Activated T-helper 2 cell treated with anti-CD3 and anti-CD28 coated beads, Interferon-gamma antibody, Interleukin-2, Interleukin-4, amounts not matched to agents 10 μg/mL and 5 μg/mL and 100 μg/mL, durations not matched to agents 14 hours and 24 hours and 36 hours (primary cell): ENCODE measurements at regions not wholly inside any gene's neighbourhood (a gene's known extent, or its start where the extent isn't known, plus 50 kb on each side); places are given as distances from the start of the nearest gene placed in this dataset.
"Not testable (repeated sequence)": the region's sequence is repeated elsewhere in the genome, so short reads cannot be mapped to it uniquely, and the experiment has no call there.

Experiments
- DNase-seq: peaks from one replicate; pipeline ENCODE4 v3.0.0; 2021; ENCODE audit warnings: low spot score
- H3K27ac Mint-ChIP-seq: one replicate; pipeline ENCODE4 v1.8.0; 2021; ENCODE audit warnings: mixed read lengths
- H3K27me3 Mint-ChIP-seq: one replicate; pipeline ENCODE4 v1.8.0; 2021; ENCODE audit warnings: low read depth, mixed read lengths
- H3K36me3 Mint-ChIP-seq: one replicate; pipeline ENCODE4 v1.8.0; 2021; ENCODE audit warnings: low read depth, mixed read lengths
- H3K4me1 Mint-ChIP-seq: one replicate; pipeline ENCODE4 v1.8.0; 2021; ENCODE audit warnings: low read depth, mixed read lengths
- H3K4me3 Mint-ChIP-seq: one replicate; pipeline ENCODE4 v1.8.0; 2021; ENCODE audit warnings: low read depth, mild to moderate bottlenecking, moderate library complexity, mixed read lengths
- H3K9me3 Mint-ChIP-seq: one replicate; pipeline ENCODE4 v1.8.0; 2021; ENCODE audit warnings: mixed read lengths
- intact Hi-C: fragments of 100-400 bp; cut with micrococcal nuclease; formaldehyde crosslinking; loops from one replicate; pipeline ENCODE4 v1.15.1; 2023

DNA sequence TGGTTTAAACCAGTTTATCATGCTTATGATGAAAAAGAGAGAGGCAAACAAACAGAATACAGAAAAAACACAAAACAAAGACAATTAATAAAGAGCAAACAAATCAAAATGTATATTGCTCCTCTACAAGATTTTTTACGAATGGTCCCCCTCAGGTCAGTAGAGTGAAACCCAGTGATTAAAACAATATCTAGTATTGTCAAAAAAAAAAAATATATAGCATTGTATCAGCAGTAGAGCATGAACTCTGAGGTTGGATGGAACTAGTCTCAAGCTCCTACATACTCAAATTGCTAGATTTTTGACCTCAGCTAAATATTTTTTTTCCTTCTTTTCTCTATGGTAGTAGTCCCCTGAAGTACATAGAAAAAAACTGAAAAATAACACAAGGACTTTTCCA lies 290.3 kb upstream of the LUZP2 start:
- no peak overlapping the region for H3K27ac Mint-ChIP-seq
- intact Hi-C loops = no loop called here
- DNase-seq = no peak
- H3K9me3 Mint-ChIP-seq = peaks cover 18% of the 10 kb centered on the region
- H3K4me3 Mint-ChIP-seq = no peak overlapping the region
- no peaks in the 10 kb centered on the region for H3K36me3 Mint-ChIP-seq
- no peaks in the 10 kb centered on the region for H3K27me3 Mint-ChIP-seq
- H3K4me1 Mint-ChIP-seq = no peaks in the 10 kb centered on the region

DNA sequence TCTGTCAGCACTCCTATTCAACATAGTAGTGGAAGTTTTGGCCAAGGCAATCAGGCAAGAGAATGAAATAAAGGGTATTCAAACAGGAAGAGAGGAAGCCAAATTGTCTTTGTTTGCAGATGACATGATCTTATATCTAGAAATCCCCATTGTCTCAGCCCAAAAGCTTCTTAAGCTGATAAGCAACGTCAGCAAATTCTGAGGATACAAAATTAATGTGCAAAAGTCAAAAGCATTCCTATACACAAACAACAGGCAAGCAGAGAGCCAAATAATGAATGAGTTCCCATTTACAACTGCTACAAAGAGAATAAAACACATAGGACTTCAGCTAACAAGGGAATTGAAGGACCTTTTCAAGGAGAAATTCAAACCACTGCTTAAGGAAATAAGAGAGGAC lies 280.4 kb upstream of the LUZP2 start:
- Mint-ChIP-seq H3K9me3 (peaks cover 34% of the 10 kb centered on the region), H3K4me1 (no peaks in the 10 kb centered on the region), H3K27ac (no peak overlapping the region), H3K36me3 (no peaks in the 10 kb centered on the region), H3K4me3 (no peak overlapping the region), H3K27me3 (no peaks in the 10 kb centered on the region)
- intact Hi-C loops = no loop called here
- DNase-seq = no peak

DNA sequence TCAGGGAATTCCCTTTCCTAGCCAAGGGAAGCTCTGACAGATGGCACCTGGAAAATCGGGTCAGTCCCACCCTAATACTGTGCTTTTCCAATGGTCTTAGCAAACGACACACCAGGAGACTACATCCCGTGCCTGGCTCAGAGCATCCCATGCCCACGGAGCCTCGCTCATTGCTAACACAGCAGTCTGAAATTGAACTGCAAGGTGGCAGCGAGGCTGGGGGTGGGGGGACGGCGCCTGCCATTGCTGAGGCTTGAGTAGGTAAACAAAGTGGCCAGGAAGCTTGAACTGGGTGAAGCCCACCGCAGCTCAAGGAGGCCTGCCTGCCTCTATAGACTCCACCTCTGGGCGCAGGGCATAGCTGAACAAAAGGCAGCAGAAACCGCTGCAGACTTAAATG lies 279.5 kb upstream of the LUZP2 start:
- H3K27me3 Mint-ChIP-seq, DNase-seq, H3K4me3 Mint-ChIP-seq, H3K4me1 Mint-ChIP-seq, H3K27ac Mint-ChIP-seq, H3K36me3 Mint-ChIP-seq, intact Hi-C loops: not testable (repeated sequence)
- H3K9me3 Mint-ChIP-seq = peaks cover 31% of the 10 kb centered on the region

DNA sequence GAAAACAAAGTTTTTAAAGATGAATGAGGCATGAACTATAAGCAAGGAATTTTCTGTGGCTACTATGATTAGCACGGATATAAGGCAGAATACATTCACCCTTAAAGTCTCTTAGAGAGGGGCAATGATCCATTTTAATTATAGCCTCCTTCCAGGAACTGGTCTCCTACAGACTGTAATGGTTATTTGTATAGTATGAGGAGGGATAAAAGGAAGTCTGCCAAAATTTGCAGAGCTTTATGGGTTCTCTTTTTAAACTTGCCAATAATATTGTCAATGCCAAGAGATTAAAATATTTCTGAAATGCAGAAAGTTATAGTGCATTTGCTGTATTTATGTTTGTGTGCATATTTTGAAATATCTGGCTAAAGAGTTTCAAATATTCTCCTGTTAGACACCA lies 271.4 kb upstream of the LUZP2 start:
- H3K27me3 Mint-ChIP-seq = no peaks in the 10 kb centered on the region
- no peak overlapping the region for H3K27ac Mint-ChIP-seq
- no peaks in the 10 kb centered on the region for H3K4me1 Mint-ChIP-seq
- peaks cover 20% of the 10 kb centered on the region for H3K9me3 Mint-ChIP-seq
- intact Hi-C loops = no loop called here
- H3K36me3 Mint-ChIP-seq = no peaks in the 10 kb centered on the region
- no peak for DNase-seq
- H3K4me3 Mint-ChIP-seq = no peak overlapping the region

DNA sequence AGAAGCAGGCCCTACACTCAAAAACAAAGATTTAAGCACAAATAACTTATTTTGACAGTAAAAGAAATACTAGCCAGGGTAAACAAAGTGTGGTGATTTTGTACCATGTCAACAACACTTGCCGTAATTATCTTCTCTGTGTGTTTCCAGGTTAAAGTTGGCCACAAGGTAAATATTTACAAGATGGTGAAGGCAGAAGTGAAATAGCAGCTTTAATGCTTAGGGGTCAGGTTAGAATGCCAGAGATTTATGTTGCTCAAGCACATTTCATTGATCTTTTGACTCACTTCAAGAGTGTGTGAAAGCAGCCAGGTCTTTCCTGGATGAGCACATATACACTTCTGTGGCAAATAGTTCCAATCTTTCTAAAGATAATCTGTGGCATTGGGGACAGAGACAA lies 270.2 kb upstream of the LUZP2 start:
- no peak overlapping the region for H3K27ac Mint-ChIP-seq
- DNase-seq = no peak
- H3K36me3 Mint-ChIP-seq = no peaks in the 10 kb centered on the region
- intact Hi-C loops = no loop called here
- H3K27me3 Mint-ChIP-seq = no peaks in the 10 kb centered on the region
- no peaks in the 10 kb centered on the region for H3K4me1 Mint-ChIP-seq
- H3K9me3 Mint-ChIP-seq = peaks cover 16% of the 10 kb centered on the region
- no peak overlapping the region for H3K4me3 Mint-ChIP-seq

DNA sequence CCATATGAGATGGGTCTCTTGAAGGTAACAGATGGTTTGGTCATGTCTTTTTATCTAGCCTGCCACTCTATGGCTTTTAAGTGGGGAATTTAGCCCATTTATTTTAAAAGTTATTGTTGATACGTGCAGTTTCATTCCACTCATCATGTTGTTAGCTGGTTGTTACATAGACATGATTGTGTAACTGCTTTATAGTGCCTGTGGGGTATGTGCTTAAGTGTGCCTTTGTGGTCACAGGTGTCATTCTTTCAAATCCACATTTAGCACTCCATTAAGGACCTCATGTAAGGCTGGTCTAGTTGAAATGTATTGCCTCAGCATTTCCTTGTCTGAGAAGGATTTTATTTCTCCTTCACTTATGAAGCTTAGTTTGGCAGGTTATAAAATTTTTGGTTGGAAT lies 263.8 kb upstream of the LUZP2 start:
- Mint-ChIP-seq H3K27ac (no peak overlapping the region), H3K4me1 (no peaks in the 10 kb centered on the region), H3K4me3 (no peak overlapping the region), H3K27me3 (no peaks in the 10 kb centered on the region), H3K9me3 (peaks cover 14% of the 10 kb centered on the region), H3K36me3 (no peaks in the 10 kb centered on the region)
- DNase-seq = no peak
- intact Hi-C loops = no loop called here

DNA sequence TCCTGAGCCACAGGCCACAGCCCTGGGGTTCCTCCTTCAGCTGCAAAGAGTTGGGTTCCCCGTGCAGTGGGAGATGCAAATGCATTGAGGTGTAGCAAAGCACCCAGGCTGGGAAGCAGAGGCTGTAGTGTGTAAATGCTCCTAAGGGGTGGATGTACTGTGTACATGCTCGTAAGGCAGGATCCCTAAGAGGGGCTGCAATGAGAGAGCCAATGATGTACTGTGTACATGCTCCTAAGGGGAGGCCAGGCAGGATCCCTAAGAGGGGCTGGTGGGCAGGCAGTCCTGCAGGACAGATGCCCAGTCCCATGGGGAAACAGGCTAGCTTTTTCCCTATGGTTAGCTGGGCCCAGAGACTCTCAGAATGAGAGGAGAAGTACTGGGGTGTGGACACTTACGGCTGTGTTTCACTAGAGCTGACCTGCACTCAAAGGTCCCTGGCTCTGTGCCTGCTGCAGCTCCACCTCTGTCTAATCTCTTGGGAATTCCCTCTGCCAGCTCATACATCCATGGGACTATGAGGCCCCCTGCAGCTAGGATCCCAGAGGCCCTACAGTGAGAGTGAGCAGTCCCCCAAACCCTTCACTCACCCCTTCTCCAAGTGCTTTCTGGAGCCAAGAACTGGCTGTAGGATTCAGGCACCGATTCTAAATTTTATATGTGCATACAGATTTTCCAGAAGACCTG lies 261.9 kb upstream of the LUZP2 start:
- H3K27ac Mint-ChIP-seq = no peak overlapping the region
- H3K9me3 Mint-ChIP-seq = peaks cover 14% of the 10 kb centered on the region
- intact Hi-C loops = no loop called here
- H3K27me3 Mint-ChIP-seq = no peaks in the 10 kb centered on the region
- H3K36me3 Mint-ChIP-seq = no peaks in the 10 kb centered on the region
- DNase-seq = no peak
- H3K4me3 Mint-ChIP-seq = no peak overlapping the region
- H3K4me1 Mint-ChIP-seq = no peaks in the 10 kb centered on the region

DNA sequence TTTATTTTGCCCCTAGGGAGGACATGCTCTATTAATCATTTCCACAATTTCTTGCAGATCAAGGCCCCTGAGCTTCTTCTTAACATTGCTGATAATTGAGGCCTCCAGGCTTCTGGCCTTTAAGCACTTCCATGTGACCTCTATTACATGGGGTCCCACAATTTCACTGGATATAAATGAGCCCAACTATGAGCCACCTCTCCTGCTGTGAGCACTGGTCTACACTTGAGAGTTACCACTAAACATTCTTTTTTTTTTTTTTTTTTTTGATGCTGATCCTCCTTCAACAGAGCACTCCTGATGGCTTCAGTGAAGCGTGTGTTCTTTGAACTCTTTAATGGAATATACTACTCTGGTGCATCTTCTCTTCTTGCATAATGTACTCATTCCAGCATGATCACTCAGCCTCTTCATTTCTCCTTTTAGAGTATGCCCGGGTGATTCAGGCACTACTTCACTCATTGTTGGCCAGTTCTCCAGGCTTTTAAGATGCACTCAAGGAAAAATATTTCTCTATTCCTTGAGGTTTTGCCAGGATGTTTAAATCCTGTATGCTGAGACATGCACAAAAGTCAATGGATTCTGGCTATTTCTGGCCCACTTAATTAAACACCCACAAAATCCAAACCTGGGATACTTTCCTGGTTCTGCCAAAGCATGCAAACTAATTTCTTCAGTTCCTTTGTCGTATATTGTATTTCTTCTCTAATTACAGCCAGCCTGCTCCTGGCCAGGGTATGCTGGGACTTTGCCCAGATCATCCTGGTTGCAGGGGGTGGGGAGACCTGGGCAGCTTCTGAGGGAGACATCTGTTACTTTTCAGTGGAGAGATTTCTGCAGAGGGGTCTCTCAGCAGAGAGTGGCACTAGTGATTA lies 257.8 kb upstream of the LUZP2 start:
- Mint-ChIP-seq H3K27ac (no peak overlapping the region), H3K27me3 (no peaks in the 10 kb centered on the region), H3K4me1 (no peaks in the 10 kb centered on the region), H3K36me3 (no peaks in the 10 kb centered on the region), H3K9me3 (peaks cover 21% of the 10 kb centered on the region), H3K4me3 (no peak overlapping the region)
- intact Hi-C loops = no loop called here
- DNase-seq = no peak

DNA sequence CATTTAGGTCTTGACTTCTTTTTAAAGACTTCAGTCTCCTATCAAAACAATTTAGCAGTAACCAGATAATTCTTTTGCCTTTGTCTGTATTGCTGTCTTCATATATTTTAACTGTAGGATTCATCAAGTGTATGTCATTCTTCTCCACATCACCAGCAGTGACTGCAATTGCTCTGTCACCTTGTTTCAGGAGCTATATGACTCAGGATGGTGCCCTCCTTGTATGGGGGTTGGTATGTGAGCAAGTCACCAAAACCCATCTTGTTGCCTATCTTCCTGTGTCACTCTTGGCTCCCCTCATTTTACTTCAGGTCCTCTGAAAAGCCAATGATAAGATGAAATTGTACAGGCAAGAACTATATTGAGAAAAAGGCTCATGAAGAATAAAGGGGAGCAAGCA lies 256.9 kb upstream of the LUZP2 start:
- no peaks in the 10 kb centered on the region for H3K27me3 Mint-ChIP-seq

DNA sequence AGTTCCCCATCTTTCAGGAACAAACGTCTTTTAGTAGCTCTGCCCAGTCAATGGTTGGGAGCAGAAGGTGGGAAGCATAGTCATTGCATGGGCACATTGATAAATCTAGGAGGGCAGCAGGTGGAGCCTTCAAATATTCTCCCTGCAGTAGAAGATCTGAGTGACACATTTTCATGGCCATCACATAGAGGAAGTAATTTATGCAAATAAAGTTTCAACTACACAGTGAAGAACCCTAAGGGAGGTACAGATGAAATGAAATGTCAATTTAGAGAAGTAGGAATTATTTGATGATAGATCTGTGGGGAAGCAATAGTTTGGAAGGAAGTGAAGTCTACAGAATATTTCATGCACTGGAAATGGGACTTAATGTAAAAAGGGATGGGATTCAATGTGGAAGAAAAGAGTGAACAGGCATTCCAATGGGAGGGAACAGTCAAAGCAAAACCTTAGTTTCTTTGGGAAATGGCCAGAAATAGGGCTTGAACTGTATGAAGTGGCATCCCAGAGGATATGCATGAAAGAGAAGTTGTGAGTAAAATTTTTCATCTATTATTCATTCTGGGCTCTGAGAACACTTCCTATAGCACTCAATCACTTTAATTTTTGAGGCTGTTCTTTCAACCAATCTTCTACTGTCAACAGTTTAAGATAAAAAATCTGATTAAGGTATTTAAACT lies 256.2 kb upstream of the LUZP2 start:
- H3K27ac Mint-ChIP-seq = no peak overlapping the region
- H3K4me1 Mint-ChIP-seq = no peaks in the 10 kb centered on the region
- H3K27me3 Mint-ChIP-seq = no peaks in the 10 kb centered on the region
- H3K9me3 Mint-ChIP-seq = peaks cover 21% of the 10 kb centered on the region
- DNase-seq = no peak
- no peak overlapping the region for H3K4me3 Mint-ChIP-seq
- intact Hi-C loops = no loop called here
- no peaks in the 10 kb centered on the region for H3K36me3 Mint-ChIP-seq

More for the DNA sequence above, 256.9 kb upstream of the LUZP2 start:
- no peak for DNase-seq
- Mint-ChIP-seq H3K4me1 (no peaks in the 10 kb centered on the region), H3K36me3 (no peaks in the 10 kb centered on the region), H3K9me3 (peaks cover 21% of the 10 kb centered on the region), H3K27ac (no peak overlapping the region), H3K4me3 (no peak overlapping the region)
- intact Hi-C loops = no loop called here

DNA sequence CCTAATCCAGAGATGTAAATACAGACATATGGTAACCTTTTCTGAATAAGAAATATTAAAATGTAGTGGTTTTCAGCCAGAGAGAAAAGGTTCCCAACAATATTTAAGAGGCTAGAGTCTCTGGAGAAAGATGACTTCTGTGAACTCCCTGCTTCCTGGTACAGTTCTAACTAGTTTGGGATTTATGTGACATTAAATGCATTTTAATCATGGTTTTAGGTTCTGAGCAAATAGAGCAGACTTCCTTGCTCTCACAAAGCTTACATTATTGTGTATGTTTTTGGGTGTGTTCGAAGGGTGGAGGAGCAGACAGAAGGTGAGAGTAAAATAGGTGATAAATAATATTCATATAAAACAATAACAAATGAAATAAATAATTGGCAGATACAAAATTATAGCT lies 250.1 kb upstream of the LUZP2 start:
- peaks cover 25% of the 10 kb centered on the region for H3K9me3 Mint-ChIP-seq
- H3K27me3 Mint-ChIP-seq = no peaks in the 10 kb centered on the region
- intact Hi-C loops = no loop called here
- no peaks in the 10 kb centered on the region for H3K36me3 Mint-ChIP-seq
- no peak overlapping the region for H3K27ac Mint-ChIP-seq
- no peaks in the 10 kb centered on the region for H3K4me1 Mint-ChIP-seq
- DNase-seq = no peak
- no peak overlapping the region for H3K4me3 Mint-ChIP-seq

DNA sequence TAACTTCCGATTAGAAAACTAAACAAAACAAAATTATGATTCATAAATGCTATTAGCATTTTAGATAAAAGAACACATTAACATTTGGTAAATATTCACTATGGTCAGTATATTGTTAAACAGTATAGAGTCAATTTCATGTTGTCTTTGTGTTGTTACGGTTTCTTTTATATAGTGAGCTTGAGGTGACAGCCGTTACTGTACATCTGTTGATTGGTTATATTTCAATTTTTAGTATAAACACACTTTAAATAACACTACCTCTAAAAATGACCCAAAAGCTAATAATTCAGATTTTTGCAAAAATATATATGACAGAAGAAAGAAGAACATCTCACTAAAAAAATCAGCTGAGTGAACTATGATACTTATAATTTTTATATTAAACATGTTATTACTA lies 249.0 kb upstream of the LUZP2 start:
- H3K27me3 Mint-ChIP-seq = no peaks in the 10 kb centered on the region
- no peak overlapping the region for H3K27ac Mint-ChIP-seq
- peaks cover 30% of the 10 kb centered on the region for H3K9me3 Mint-ChIP-seq
- no peaks in the 10 kb centered on the region for H3K36me3 Mint-ChIP-seq
- H3K4me3 Mint-ChIP-seq = no peak overlapping the region
- H3K4me1 Mint-ChIP-seq = no peaks in the 10 kb centered on the region
- intact Hi-C loops = no loop called here
- no peak for DNase-seq

DNA sequence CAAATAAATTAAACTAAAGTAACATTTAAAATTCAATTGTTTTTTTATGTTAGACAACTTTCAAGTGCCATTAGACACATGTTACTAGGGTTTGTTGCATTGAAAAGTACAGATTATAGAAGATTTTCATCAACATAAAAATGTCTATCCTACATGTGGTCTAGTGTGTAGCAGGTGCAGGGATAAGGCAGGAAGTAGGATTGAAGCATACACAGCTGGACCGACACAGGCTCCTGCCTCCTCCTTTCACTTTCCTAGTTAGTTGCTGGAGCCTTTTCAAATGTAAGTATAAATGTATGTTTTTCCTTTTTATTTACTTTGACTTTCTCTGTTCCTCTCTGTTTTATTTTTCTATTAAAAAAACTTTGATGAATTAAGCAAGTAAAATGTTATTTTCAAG lies 246.9 kb upstream of the LUZP2 start:
- Mint-ChIP-seq H3K4me1 (no peaks in the 10 kb centered on the region), H3K4me3 (no peak overlapping the region), H3K27me3 (no peaks in the 10 kb centered on the region), H3K9me3 (peaks cover 27% of the 10 kb centered on the region), H3K27ac (no peak overlapping the region), H3K36me3 (no peaks in the 10 kb centered on the region)
- intact Hi-C loops = no loop called here
- no peak for DNase-seq
